ENCODE measurements at regions not wholly inside any gene's neighbourhood (a gene's known extent, or its start where the extent isn't known, plus 50 kb on each side); places are given as distances from the start of the nearest gene placed in this dataset.
A peak's percentile ranks its signal among the peaks of the same experiment; 100 is the strongest.

DNA sequence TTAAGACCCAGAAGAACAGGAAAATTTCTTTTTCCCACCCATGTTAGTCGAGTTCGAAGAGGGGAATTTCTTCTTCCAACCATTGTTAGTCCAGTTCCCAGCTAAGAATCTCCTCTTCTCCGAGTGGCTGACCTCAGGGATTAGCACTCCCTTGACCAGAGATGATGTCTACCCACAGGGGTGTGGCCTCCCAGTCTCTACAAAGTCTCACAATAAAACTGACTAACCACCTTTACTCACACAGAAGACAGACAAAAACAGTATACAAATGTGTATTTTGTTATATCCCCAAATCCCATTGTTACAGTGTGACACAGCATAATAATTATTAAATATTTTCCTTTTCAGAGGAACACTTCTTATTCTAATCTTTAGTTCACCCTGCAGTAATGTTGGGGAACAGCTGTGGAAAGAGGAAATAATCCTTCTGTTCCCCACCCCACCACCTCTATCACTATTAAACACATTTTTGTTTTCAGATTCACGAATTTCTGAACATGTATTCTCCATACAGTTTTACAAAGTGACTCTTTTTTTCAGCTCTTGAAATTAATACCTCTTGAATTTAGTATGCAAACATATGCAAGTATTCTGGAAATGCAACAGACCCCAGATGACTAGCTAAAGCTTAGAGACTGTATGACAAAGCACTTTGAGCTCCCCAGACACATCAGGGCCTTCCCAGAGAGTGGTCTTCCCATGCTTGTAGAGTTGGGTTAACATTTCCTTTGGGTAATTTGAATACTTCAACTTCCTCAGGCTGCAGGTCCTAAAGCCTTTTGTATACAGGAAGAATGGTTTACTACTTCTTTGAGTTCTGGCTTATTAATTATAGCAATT, 62.5 kb upstream of the NFKB1 start:
- no peak for DNase-seq (ENCODE audit: missing footprints)
- ATAC-seq, result peak; percentile 24
- intact Hi-C loops (cut with DNase I), result no loop called here

DNA sequence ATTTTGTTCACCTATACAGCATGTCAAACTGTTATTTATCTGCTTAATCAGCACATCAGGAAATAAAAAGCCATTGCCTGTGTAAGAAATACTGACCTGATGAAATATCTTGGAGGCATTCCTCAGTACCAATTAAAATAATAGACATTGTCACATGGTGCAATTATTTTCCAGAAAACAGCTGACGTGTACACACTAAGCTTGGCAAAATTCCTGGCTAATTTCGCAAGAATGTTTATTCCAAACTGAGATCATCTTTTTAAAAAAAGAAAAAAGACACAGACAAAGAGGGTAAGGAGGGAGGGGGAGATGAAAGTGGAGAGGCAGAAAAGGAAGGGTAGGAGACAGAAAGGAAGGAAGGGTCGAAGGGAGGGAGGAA, 61.9 kb upstream of the NFKB1 start:
- intact Hi-C loops (cut with DNase I), result no loop called here
- no peak for DNase-seq (ENCODE audit: missing footprints)
- ATAC-seq, result peak; percentile 78

DNA sequence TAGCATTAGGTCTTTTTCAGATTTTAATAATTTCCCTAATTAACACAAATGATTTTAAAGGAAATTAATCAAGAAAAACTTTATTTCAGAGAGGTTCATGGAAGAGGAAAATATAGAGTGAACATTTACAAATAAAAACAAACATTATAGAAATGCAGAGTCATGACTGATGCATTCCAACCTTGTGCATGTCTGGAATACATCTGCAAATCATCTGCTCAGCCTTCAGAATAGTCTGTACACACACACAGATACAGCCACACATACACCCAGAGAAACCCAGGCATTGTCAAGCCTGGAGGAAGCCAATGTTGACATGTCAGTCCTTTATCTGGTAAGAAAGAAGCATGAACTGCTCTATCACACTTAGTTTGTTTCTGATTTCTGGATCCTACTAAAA, 61.3 kb upstream of the NFKB1 start:
- DNase-seq (ENCODE audit: missing footprints) (no peak), ATAC-seq (peak; percentile 70)
- intact Hi-C loops (cut with DNase I), result no loop called here

DNA sequence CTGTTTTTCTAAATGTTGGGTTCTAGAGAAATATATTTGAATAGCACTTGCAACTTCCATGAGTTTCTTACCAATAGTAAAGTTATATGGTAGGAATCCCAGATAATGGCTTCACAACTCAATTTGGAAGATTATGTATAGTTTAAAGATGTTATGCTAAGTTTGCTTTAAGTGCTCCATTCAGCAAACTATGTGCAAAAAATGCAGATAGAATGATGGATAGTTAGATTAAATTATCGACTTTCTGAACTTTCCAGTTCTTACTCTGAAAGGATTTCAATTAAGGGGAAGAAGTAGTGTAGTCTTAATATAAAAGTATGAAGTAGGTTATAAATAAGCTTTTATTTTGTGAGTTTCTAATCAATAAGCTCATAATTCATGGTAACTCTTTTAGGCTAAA, 60.7 kb upstream of the NFKB1 start:
- no peak for DNase-seq (ENCODE audit: missing footprints)
- ATAC-seq, result no peak
- intact Hi-C loops (cut with DNase I), result no loop called here

DNA sequence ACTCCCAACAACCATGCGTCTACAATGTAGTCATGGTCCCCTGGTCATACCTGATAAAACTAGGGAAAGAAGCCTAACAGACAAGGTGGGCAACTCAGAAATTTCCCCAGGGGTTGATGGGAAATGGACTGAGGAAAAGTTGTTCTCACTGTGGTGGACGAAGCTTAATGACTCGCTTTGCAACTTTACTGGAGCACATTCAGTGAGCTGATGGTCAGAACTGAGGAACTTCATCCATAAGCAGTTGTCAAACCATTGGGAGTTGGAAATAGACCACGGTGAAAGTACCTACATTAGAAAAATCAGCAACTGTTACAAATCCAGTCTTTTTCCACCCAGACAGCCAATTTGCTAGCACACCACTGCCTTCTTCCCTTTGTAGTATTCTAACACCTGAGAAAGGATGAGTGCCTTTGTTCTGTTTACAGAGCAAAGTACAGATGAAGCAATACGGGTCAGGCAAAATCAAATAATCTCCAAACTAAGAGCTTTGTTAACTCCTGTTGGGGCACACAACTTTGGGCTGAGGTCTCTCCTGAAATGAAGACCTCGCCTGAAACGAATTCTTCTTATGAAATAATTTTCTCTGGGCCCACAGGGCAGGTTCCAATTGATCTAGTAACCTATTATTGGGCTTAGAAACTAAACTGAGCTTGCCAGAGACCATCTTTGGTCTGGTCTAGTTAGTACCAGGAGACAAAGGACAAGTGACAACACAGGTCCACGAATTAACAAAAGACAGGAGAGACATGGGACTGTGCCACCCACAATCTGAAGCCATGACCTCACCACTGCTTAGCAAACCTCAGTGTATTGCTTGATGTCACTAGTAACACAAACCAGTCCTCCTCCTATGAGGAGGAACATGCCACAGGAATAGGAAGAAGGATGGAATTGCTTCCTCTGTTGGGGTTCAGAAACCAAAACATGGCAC, 58.9 kb upstream of the NFKB1 start:
- intact Hi-C loops (cut with DNase I), result no loop called here
- no peak for DNase-seq (ENCODE audit: missing footprints)
- ATAC-seq, result no peak

DNA sequence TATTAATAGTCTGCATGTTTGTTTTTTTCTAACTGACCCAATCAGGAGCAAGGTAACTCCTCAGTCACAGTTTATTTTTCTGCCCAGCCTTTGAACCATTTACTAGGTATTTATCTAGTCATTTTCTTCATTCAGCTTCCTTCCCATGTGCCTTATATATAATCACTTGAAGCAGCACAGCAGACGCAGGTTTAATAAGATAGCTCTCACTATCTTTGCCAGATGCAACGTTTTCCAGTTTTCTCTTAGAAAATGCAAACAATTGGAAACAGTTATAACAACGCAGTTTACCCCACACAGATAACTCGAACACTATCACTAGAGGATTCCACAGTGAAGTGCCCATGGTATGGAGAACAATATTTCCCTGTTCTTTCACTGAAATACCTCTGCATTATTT, 56.4 kb upstream of the NFKB1 start:
- intact Hi-C loops (cut with DNase I), result loop anchor here (5.0 kb wide), 1 partner anchor 658 kb away; no protein-coding TSS in a partner anchor
- ATAC-seq (no peak), DNase-seq (ENCODE audit: missing footprints) (no peak)

DNA sequence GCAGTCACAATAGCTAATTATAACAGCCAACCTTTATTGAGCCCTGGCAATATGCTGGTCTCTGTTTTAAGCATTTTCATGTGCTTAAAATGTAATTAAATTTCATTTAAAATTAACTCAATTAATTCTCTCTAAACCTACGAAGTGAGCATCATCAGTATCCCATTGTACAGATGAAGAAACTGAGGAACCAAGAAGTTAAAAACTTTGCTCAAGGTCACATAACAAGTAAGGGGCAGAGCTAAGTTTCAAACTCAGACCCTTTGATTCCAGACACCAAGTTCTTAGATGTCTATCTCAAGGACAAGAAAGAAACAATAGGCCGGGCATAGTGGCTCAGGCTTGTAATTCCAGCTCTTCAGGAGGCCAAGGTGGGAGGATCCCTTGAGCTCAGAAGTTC, 55.9 kb upstream of the NFKB1 start:
- intact Hi-C loops (cut with DNase I), result loop anchor here (5.0 kb wide), 1 partner anchor 657 kb away; no protein-coding TSS in a partner anchor
- ATAC-seq (no peak), DNase-seq (ENCODE audit: missing footprints) (no peak)

DNA sequence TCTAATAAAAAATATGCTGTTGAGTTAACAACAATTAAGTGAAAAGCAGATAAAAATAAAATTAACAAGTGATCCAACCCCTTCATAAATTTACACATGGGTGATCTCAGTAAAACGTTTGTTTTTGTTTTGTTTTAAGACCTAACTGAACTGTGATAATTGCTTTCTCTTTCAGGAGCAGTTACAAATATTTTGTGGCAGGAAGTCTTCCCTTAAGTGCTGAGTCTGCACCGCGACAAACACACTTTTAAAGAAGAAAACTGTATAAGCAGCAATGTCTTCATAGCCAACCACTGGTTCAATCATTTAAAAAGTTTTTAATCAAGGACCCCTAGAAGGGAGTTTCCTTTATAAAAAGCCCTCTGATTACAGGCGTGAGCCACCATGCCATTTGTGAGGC, 53.7 kb upstream of the NFKB1 start:
- intact Hi-C loops (cut with DNase I), result loop anchor here (2.0 to 5.0 kb wide), 2 partner anchors 565 to 655 kb away; no protein-coding TSS in a partner anchor
- DNase-seq (ENCODE audit: missing footprints), result no peak
- no peak for ATAC-seq

DNA sequence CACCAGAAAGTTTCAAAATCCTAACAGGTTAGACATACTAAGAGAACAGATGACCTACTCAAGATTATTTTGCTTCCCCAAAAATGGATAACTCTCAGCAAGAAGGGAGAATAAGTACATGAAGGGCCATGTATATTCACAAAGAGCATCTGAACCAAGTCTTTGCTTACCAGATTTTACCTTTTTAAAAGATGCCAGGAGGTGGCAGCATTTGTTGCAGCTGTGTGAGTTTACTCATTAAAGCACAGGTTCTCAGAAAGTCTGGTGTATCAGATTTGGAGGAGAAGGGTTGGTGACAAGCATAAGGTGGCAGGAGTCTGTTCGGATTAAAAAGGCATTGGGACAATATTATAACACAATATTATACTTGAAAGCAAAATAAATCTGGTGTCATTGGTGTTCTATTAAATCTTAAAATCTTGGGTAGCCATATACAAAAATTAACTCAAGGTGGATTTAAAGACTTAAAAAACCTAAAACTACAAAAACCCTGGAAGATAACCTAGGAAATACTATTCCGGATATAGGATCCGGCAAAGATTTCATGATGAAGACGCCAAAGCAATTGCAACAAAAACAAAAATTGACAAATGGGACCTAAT, 51.3 kb upstream of the NFKB1 start:
- ATAC-seq (peak; percentile 60), DNase-seq (ENCODE audit: missing footprints) (no peak)
- intact Hi-C loops (cut with DNase I), result loop anchor here (5.0 kb wide), 2 partner anchors 157 to 652 kb away; no protein-coding TSS in a partner anchor

DNA sequence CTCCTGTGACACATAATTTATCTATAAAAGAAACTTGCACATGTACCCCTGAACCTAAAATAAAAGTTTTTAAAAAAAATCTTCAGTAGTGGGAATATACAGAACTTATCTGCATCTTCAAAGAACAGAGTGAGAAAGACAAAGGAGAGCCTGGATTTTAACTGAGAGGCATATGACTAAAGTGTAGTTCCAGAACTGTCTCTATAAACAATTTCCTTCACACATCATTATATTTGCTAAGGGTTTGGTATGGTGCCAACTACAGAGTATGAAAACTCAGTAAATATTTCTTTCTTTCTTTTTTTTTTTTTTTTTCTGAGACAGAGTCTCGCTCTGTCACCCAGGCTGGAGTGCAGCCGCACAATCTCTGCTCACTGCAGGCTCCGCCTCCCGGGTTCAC, 49.9 kb upstream of the NFKB1 start:
- intact Hi-C loops (cut with DNase I), result loop anchor here (5.0 kb wide), 1 partner anchor 156 kb away; no protein-coding TSS in a partner anchor
- no peak for DNase-seq (ENCODE audit: missing footprints)
- ATAC-seq, result no peak
